ENCODE measurements at regions not wholly inside any gene's neighbourhood (a gene's known extent, or its start where the extent isn't known, plus 50 kb on each side); places are given as distances from the start of the nearest gene placed in this dataset.

DNA sequence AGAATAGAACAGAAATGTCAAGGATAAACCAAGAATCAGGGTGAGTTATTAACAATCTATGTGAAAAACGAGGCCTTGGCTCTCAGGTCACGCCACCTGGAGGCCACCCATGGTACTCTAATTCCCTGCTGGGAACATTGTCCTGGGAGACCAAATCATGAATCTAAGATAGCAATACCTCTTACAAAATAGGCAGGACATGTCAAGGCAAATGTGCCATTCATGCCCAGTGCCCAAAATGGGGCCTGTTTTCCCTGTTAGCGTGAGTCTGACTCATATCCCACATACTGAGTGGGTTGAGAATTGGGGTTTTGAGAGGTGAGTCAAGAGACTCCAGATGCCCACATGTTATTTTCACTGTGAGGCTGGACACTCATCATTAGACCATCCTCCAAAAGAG is 380.8 kb downstream of the HHIPL2 start:
- TF ChIP-seq CTCF (IDR thresholded peaks at IDR 0.05) (peak; percentile 35 to 68 (median 62)), POLR2A (IDR thresholded peaks at IDR 0.05) (no peak)
